ENCODE measurements at regions not wholly inside any gene's neighbourhood (a gene's known extent, or its start where the extent isn't known, plus 50 kb on each side); places are given as distances from the start of the nearest gene placed in this dataset.

- peaks cover 0 to 14% of the 10 kb centered on the region in 2 donors for H3K4me1 ChIP-seq (ENCODE audit: control insufficient read depth in 1 of 2, low read depth in 2 of 2)
- H3K27me3 ChIP-seq (replicated peaks; ENCODE audit: insufficient read depth): no peaks in the 10 kb centered on the region
- no peaks in the 10 kb centered on the region for H3K9me3 ChIP-seq
- TF ChIP-seq CTCF (IDR thresholded peaks at IDR 0.05): no peak
- no peak overlapping the region for H3K4me3 ChIP-seq
- no peak for ATAC-seq (ENCODE audit: insufficient number of reproducible peaks, low FRiP score, low read depth)
- DNase-seq (ENCODE audit: low spot score): no peak
- no peak overlapping the region for H3K27ac ChIP-seq
- H3K36me3 ChIP-seq: no peaks in the 10 kb centered on the region
Measured at GRCh38 chr16:87143661-87144121, 173.5 kb downstream of the C16orf95 start.

- DNase-seq (ENCODE audit: low spot score): no peak
- no peak for ATAC-seq (ENCODE audit: insufficient number of reproducible peaks, low FRiP score, low read depth)
- Histone ChIP-seq H3K9me3 (no peaks in the 10 kb centered on the region), H3K4me1 (ENCODE audit: control insufficient read depth in 1 of 2, low read depth in 2 of 2) (peaks cover 0 to 19% of the 10 kb centered on the region in 2 donors), H3K27me3 (replicated peaks; ENCODE audit: insufficient read depth) (no peaks in the 10 kb centered on the region), H3K27ac (no peak overlapping the region), H3K4me3 (no peak overlapping the region), H3K36me3 (no peaks in the 10 kb centered on the region)
- no peak for TF ChIP-seq CTCF (IDR thresholded peaks at IDR 0.05)
Measured at GRCh38 chr16:87144232-87144631, 173.0 kb downstream of the C16orf95 start.

- no peaks in the 10 kb centered on the region for H3K27me3 ChIP-seq (replicated peaks; ENCODE audit: insufficient read depth)
- no peak for DNase-seq (ENCODE audit: low spot score)
- no peak overlapping the region for H3K27ac ChIP-seq
- no peak for TF ChIP-seq CTCF (IDR thresholded peaks at IDR 0.05)
- H3K4me1 ChIP-seq (ENCODE audit: control insufficient read depth in 1 of 2, low read depth in 2 of 2): peaks cover 0 to 21% of the 10 kb centered on the region in 2 donors
- H3K36me3 ChIP-seq: no peaks in the 10 kb centered on the region
- H3K4me3 ChIP-seq: no peak overlapping the region
- H3K9me3 ChIP-seq: no peaks in the 10 kb centered on the region
- no peak for ATAC-seq (ENCODE audit: insufficient number of reproducible peaks, low FRiP score, low read depth)
Measured at GRCh38 chr16:87145181-87146176, 171.7 kb downstream of the C16orf95 start.

GRCh38 chr16:87146676-87147075 is 170.5 kb downstream of the C16orf95 start:
- TF ChIP-seq CTCF (IDR thresholded peaks at IDR 0.05): no peak
- Histone ChIP-seq H3K9me3 (no peaks in the 10 kb centered on the region), H3K4me3 (no peak overlapping the region), H3K4me1 (ENCODE audit: control insufficient read depth in 1 of 2, low read depth in 2 of 2) (peaks cover 0 to 18% of the 10 kb centered on the region in 2 donors), H3K36me3 (no peaks in the 10 kb centered on the region), H3K27ac (no peak overlapping the region), H3K27me3 (replicated peaks; ENCODE audit: insufficient read depth) (no peaks in the 10 kb centered on the region)
- DNase-seq (ENCODE audit: low spot score) (no peak), ATAC-seq (ENCODE audit: insufficient number of reproducible peaks, low FRiP score, low read depth) (no peak)

GRCh38 chr16:87149051-87149450 is 168.1 kb downstream of the C16orf95 start:
- Histone ChIP-seq H3K4me3 (no peak overlapping the region), H3K36me3 (no peaks in the 10 kb centered on the region), H3K9me3 (no peaks in the 10 kb centered on the region), H3K27ac (no peak overlapping the region), H3K27me3 (replicated peaks; ENCODE audit: insufficient read depth) (no peaks in the 10 kb centered on the region), H3K4me1 (ENCODE audit: control insufficient read depth in 1 of 2, low read depth in 2 of 2) (peaks cover 0 to 12% of the 10 kb centered on the region in 2 donors)
- ATAC-seq (ENCODE audit: insufficient number of reproducible peaks, low FRiP score, low read depth) (no peak), DNase-seq (ENCODE audit: low spot score) (no peak)
- no peak for TF ChIP-seq CTCF (IDR thresholded peaks at IDR 0.05)

Measured in thoracic aorta (tissue), 2 donors.